HG03060 (cell line): ENCODE measurements at regions not wholly inside any gene's neighbourhood (a gene's known extent, or its start where the extent isn't known, plus 50 kb on each side); places are given as distances from the start of the nearest gene placed in this dataset.
A peak's percentile ranks its signal among the peaks of the same experiment; 100 is the strongest.
"Not testable (repeated sequence)": the region's sequence is repeated elsewhere in the genome, so short reads cannot be mapped to it uniquely, and the experiment has no call there.

ENCODE experiments used
- ATAC-seq: cut with Tn5 transposase; IDR thresholded peaks from one replicate; pipeline ENCODE4 v1.9.1; 2021; ENCODE audit warnings: low read depth, moderate number of reproducible peaks; ENCODE audit not compliant: unreplicated experiment

DNA sequence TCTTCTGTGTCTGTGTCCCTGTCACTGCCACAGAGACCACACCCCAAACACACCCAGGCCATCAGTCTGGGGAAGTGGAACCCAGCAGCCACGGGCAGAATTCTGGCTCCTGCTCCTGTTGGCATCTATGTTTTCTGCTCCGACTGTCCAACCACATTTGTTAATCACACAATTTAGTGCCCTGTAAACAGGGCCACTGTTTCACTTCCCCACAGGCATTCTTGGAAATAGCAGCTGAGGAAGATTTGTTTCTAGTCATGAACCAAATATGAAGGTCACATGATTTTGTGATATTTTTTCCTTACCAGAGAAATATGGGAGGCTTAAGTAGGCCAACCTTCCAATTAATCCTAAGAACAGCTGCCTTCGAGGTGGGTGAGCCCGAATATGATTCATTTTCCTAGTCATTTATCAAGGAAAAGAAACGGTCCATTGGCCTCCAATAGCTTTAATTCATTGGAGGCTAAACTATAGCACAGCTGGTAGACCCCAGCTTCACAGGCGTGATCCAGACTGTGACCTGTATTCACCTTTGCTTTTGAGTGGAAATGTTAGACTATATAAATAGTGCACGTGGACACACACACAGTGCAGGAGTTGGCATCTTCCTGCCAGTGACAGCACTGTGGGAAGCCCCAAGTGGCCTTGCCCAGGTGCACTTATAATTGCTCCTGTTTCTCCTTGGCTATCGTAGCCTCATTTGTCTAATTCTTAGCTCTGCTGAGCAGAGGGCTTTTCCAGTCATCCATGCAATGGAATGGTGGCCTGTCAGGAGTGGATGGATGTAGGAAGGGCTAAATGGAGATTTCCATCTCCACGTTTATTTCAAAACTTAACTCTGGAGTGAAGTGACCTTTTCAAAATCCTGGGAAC lies 267.9 kb downstream of the LPIN1 start:
- no peak for ATAC-seq

DNA sequence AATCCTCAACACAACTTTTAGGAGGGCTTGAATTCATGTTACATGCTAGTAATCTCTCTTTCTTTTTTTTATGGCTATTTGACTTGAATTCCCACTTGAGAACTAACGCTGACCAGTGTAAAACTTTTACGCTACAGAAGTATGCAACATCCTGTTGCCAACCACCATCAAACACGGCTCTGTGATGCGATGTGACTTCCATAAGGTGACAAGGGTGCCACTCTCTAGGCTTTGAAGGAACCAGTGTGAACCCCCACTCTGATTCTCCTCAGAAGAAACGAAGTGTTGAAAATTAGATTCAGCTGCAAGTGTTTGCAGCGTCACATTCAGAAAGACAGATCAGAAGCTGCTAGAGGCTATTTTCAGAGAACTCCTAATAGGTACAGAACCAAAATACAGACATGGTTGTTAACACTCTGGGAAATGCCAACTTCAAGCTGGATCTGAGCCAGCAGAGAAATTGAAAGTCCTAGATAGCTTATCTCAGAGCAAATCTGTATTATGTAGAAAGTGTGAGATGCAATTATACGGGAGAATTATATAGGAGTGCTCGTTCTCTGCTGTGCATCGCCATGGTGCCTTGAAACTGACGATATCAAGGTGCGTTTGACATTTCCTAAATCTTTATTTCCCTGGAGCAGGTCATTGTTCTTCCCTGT lies 271.2 kb downstream of the LPIN1 start:
- ATAC-seq: no peak

- not testable (repeated sequence) for ATAC-seq
Observed at GRCh38 chr2:12018726-12019125, 272.3 kb downstream of the LPIN1 start.

DNA sequence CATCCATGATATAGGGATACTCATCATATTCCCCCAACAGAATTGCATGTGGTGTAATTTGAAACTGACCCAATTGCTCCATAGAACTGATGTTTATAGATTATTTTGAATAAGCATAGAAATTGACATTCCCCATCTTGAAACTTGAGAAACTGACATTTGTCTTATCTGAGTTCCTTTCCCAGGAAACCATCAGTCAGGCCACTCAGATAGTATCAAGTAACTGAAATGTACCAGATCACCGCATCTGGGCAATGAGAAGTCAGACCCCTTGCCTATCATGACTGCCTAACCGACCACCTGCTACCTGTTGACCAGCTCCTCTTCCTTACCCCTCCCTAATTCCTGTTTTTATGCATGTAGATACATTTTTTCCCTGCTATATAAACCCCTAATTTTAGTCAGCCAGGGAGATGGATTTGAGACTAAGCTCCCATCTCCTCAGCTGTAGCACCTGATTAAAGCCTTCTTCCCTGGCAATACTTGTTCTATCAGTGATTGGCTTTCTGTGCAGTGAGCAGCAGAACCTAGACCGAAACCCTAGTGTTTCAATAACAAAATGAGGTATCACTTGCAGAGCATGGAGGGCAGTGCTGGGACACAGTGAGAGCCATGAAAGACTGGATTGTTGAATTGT lies 274.5 kb downstream of the LPIN1 start:
- ATAC-seq: no peak

DNA sequence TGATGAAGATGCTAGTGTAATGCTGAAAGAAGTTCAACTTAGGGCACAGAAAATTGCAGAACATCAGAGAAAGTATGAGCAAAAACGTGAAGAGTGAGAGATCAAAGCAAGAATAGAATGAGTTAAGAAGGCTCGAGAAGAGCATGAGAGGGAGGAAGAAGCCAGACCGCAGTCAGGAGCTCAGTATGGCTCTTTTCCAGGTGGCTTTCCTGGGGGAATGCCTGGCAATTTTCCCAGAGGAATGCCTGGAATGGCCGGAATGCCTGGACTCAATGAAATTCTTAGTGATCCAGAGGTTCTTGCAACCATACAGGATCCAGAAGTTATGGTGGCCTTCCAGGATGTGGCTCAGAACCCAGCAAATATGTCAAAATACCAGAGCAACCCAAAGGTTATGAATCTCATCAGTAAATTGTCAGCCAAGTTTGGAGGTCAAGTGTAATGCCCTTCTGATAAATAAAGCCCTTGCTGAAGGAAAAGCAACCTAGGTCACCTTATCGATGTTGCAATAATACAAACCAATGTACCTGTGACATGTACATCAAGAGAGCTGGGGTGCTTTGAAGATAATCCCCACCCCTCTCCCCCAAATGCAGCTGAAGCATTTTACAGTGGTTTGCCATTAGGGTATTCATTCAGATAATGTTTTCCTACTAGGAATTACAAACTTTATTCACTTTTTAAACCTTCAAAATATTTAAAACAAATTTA lies 277.9 kb downstream of the LPIN1 start:
- not testable (repeated sequence) for ATAC-seq

GRCh38 chr2:12027136-12027535 lies 280.7 kb downstream of the LPIN1 start:
- ATAC-seq: no peak

DNA sequence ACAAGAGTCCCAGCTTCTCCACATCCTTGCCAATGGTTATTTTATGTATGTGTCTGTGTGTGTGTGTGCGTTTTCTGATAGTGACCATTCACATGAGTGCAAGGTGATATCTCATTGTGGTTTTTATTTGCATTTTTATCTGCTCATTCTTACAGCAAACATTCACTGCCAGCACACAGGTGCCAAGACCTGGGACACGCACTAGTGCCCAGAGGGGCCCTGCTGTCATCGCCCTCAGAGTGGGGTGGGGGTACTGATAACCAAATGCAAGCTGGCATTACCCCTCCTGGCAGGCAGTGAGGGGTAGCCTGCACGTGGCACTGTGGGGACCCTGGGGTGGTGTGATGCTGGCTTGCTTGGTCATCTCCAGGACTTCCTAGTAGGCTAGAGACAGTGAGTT lies 285.4 kb downstream of the LPIN1 start:
- peak; percentile 3 for ATAC-seq

DNA sequence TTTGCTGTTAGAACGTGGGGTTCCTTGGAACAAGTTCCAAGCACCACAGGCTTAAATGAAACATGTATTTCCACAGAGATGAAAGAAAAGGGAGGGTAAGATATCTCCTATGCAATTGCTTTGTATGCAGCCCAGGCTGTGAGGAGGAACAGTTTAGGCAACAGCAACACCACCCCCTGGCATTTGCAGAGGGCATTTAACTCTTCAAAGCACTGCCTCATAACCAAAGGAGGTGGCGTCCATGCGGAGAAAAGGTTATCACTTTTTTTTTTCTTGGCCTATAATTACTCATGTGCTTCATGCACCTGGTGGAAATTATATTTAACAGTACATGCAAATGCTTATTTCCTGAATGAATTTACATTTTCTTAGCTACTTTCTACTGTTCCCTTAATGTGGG lies 286.0 kb downstream of the LPIN1 start:
- peak; percentile 80 for ATAC-seq

DNA sequence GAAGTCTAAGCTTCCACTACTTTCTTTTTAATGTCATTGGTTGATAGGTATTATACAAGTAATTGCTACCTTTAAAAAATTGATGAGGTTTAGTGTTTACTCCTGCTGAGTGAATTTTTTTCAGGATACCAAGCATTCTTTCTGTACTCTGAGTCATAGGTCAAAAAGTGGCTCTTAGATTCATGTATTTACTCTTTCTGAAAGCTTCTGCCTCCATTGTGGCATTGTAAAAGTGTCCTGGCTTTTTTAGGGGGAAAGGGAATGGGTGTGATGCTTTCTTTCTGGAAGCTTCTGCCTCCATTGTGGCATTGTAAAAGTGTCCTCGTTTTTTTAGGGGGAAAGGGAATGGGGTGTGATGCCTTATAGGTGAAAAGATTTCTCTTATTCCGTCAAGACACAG lies 286.5 kb downstream of the LPIN1 start:
- ATAC-seq: no peak

DNA sequence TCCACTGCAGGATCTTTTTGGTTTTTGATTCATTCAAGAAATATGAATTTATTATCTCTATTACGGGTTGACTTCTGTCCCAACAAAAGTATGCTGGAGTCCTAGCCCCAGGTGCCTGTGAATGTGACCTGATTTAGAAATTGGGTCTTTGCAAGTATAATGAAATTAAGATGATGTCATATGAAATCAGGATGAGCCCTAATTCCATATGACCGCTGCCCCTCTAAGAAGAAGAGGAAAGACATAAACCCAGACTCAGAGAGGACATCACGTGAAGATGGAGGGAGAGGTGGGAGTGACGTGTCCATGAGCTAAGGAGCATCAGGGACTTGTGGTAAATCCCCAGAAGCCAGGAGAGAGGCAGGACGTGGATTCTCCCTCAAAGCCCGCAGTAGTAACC lies 287.1 kb downstream of the LPIN1 start:
- ATAC-seq: no peak

GRCh38 chr2:12034382-12034781 lies 287.9 kb downstream of the LPIN1 start:
- ATAC-seq: no peak

- ATAC-seq: no peak
Observed at GRCh38 chr2:12035029-12035720, 288.7 kb downstream of the LPIN1 start.

- ATAC-seq: no peak
Observed at GRCh38 chr2:12035956-12036639, 289.7 kb downstream of the LPIN1 start.

DNA sequence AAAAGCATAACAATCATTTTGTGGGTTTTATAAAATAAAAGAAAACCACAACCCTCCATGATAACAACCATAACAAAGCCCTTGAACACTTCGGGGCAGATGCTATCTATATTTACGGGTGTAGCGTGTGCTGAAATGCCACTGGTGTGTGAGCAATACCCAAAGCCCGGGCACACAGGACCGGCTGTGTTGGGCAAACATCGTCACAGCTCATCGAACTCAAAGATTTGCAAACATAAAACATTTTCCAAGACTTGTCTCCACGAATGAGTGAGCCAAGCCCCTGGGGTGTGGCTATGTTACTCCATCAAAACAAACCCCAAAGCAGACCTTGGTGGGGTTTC lies 290.2 kb downstream of the LPIN1 start:
- ATAC-seq: no peak

GRCh38 chr2:12037301-12037700 lies 290.9 kb downstream of the LPIN1 start:
- ATAC-seq: no peak

GRCh38 chr2:12041236-12041635 lies 294.8 kb downstream of the LPIN1 start:
- no peak for ATAC-seq

GRCh38 chr2:12043131-12043530 lies 296.7 kb downstream of the LPIN1 start:
- ATAC-seq: no peak

DNA sequence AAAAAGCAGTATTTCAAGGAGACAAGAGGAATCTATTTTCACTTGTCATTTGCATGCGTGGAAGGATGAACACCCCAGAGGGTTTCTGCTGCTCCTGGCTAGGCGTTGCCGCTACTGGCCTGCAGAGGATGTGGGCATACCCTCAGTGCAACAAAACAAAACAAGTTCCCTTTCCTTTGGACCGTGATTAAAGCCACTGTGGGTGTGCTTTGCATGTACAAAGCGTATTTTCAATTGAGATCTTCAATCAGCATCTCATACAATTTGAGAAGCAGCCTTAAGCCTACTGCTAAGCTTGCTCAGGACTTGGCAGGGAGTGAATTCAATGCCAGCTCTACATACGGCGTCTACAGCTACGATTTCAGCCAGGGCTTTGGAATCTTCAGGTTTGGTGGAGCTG lies 298.4 kb downstream of the LPIN1 start:
- ATAC-seq: peak; percentile 51

- no peak for ATAC-seq
Observed at GRCh38 chr2:12045864-12046291, 299.4 kb downstream of the LPIN1 start.

DNA sequence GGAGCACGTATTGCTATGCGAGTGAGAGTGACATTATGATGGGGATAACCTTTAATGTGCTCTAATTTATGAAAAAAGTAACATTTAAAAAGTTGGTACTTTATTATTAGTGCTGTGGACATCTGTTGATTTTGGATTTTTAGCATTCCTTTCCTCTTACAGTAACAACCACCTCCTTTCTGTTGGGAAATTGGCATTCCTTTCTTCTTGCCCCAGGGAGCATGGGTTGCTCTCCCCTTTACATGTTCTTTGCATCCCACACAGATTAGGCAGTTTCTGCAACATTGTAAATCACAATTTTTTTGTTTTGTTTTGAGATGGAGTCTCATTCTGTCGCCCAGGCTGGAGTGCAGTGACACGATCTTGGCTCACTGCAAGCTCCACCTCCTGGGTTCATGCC lies 300.2 kb downstream of the LPIN1 start:
- no peak for ATAC-seq
